ENCODE measurements at regions not wholly inside any gene's neighbourhood (a gene's known extent, or its start where the extent isn't known, plus 50 kb on each side); places are given as distances from the start of the nearest gene placed in this dataset.

DNA sequence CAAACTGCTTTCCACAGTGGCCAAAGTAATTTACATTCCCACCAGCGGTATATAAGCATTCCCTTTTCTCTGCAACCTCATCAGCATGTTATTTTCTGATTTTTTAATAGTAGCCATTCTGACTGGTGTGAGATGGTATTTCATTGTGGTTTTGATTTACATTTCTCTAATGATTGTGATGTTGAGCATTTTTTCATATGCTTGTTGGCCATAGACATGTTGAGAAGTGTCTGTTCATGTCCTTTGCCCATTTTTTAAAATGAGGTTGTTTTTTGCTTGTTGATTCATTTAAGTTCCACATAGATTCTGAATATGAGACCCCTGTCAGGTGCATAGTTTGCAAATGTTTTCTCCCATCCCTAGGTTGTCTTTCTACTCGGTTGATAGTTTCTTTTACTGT lies 254.5 kb upstream of the MPDZ start:
- no peak for FAIRE-seq

GRCh38 chr9:13532407-13532806 lies 252.9 kb upstream of the MPDZ start:
- FAIRE-seq: no peak

DNA sequence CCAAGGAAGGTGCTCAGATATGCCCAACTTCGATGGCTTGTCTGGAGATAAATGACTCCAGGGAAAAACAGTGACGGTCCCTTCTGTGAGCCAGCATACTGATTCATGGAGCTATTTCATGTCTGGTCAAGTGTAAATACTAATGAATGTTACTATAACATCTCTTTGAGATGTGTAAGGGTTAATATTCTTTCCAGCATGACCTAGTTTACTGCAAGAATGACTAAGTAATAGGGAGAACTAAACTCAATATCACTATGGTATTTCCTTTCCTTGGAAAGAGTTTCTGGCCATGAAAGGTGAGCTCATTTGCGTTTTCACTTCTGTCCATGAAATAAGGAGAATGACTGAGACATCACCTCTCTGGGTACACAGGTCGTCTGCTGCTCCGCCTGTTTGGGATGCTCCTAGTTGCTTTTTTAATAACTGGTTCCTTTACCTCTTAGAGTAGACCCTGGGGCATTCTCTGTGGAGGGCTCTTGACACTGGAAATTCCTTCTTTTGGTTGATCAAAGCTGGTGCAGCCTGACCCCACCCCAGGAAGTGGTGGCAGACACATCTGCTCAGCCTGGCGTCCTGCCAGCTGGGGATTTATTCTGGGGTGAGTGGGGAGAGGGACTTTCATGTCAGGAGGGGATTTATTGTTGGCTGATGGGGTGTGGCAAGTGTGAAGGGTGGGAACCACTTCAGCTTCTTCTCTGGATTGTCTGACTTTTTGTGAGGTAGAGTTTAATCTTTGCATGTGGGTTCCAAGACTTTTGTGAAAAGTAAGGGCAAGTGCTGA lies 250.0 kb upstream of the MPDZ start:
- FAIRE-seq: no peak

GRCh38 chr9:13524245-13524644 lies 244.8 kb upstream of the MPDZ start:
- no peak for FAIRE-seq

DNA sequence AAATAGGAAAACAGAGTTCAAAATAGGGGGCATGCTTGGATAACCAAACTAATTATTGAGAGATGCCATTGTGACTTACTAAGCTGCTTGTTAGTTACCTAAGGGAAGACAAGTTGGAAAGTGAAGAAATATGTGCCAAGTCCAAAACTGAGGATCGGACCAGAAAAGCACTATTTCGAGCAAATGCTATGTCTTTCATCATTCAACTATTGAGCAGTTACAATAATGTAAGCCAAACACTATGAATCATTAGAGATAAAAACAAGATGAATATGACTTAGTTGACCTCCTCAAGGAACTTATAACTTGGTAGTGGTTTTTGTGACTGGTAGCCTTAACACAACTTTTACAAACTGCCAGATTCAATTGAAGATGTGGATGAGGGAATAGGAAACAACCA lies 240.6 kb upstream of the MPDZ start:
- no peak for FAIRE-seq

- FAIRE-seq: no peak
Observed at GRCh38 chr9:13513716-13514444, 234.4 kb upstream of the MPDZ start.

DNA sequence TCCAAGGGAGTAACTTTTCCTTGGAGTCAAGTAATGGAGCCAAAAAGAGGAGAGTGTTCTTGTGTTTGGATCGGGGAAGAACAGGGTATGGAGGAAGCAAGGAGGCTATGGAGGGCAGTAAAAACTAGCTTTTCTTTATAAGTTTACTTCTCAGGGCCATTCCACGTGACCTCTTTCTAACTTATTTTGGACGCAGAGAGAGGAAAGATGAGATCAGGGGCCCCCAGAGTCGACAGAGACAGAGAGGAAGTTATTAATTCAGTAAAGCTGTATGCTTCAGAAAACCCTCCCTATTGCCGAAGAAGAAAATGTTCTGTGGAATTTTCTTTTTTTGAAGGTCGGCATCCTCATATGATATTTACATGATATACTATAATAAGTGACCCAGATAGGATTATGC lies 233.8 kb upstream of the MPDZ start:
- FAIRE-seq: no peak

- FAIRE-seq: no peak
Observed at GRCh38 chr9:13508681-13509080, 229.2 kb upstream of the MPDZ start.

- no peak for FAIRE-seq
Observed at GRCh38 chr9:13508086-13508485, 228.6 kb upstream of the MPDZ start.

GRCh38 chr9:13505797-13506196 lies 226.3 kb upstream of the MPDZ start:
- FAIRE-seq: no peak

DNA sequence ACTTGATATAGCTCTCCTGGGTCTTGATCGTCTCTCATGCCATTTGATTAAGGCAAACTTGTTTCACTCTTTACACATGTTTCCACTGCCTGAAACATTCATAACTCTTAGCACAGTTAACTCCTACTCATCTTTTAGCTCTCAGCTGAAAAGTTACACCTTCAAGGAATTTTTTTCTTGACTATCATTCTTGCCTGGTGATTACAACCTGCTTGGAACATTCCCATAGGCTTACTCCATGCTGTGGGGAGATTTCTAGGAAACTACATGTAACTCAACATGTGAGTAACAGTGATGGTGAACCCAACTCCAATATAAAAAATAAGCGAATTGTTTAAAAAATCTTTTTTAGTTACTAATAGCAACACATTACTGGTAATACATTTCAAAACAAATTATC lies 224.1 kb upstream of the MPDZ start:
- no peak for FAIRE-seq

DNA sequence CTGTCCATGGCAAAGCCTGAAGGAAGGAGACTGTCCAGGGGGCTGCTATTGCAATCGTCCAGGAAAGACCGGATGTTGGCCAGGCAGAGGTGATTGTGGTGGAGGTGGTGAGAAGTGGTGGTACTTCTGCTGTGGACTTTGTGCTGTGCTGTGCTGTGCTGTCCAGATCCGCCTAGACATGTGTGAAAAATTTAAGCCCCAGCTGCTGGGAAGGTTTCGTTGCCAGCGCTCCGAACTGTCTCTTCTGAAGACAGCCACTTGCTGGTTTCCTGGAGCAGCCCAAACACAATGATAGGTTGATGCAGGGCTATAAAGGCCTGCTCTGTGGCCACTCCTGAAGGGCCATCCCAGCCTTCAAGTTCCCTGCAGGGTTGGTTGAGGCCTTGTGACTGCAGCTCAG lies 223.0 kb upstream of the MPDZ start:
- FAIRE-seq: no peak

- no peak for FAIRE-seq
Observed at GRCh38 chr9:13501018-13501417, 221.5 kb upstream of the MPDZ start.

DNA sequence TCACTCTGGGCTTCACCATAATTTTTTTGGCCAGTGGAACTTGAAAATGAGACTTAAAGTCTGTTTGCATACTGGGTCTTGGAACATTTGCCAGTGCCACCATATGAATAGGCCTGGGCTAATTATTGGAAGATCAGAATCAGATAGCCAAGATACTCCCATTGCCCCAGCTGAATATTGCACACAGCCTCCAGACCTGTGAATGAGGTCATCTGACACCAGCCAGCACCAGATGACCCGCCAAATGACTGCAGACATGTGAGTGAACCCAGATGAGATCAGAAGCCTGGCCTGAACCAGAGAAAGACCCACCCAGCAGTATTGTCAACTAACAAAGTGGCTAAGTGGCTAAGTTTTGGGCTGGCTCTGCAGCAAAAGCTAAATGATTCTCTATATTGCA lies 220.5 kb upstream of the MPDZ start:
- FAIRE-seq: no peak

GRCh38 chr9:13493697-13494096 lies 214.2 kb upstream of the MPDZ start:
- FAIRE-seq: no peak

DNA sequence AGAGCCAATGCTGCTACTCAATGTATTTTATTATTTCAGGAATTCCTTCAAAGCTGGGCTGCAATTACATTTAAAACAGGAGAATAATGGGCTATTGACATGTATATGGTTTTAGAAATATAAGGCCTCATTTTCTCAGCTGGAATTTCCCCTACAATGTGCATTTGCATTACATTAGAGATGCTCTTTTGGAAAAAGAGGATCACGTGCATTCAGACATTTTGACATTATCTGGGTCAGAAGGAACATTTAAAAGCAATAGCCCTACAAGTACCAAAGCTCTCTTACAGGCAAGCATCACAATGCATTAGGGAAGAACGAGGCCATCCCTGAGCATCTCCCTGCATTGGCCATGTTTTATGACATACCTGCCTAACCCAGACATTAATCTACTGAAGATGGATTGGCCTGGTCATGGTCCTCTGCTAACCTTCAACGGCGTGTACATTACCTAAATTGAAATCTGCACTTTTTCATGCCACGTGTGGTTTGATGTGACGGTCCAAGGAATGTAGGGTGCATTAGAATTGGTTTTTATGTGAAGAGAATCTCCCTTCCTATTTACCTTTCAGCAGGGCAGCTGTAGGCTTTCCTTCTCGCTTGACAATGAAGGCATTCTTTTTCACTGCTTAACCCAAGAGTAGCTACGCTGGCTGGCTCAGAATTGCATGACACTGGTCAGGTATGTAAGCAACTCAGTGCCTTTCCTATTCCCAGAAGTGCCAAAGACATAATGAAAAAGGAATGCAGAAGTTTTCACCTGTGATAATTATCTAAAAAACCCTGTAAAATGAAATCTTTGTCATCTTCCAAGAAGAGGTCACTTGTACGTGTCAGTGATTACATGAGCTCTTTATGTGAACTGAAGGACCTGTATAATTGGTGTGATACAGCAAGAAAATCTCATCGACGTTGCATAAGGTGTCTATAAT lies 212.3 kb upstream of the MPDZ start:
- FAIRE-seq: no peak

- no peak for FAIRE-seq
Observed at GRCh38 chr9:13491138-13491492, 211.6 kb upstream of the MPDZ start.

DNA sequence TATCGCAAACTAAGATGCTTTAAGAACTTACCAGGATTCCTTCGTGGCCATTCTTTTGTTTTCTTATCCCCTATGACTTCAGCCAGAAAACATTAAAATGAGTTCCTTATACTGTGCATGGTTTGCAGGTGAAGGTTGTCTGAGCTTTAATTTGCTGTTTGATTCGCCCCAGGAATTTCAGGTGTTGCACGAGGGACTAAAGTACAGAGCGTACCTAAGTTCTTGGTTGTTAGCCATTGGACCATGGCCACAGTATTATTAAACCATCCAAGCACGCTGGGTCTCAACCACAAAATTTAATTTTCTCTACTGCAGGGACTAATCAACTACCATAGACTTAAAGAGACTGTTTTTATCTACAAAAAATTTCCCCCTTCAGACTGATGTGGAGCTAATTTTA lies 208.4 kb upstream of the MPDZ start:
- FAIRE-seq: no peak

- no peak for FAIRE-seq
Observed at GRCh38 chr9:13487498-13487897, 208.0 kb upstream of the MPDZ start.

DNA sequence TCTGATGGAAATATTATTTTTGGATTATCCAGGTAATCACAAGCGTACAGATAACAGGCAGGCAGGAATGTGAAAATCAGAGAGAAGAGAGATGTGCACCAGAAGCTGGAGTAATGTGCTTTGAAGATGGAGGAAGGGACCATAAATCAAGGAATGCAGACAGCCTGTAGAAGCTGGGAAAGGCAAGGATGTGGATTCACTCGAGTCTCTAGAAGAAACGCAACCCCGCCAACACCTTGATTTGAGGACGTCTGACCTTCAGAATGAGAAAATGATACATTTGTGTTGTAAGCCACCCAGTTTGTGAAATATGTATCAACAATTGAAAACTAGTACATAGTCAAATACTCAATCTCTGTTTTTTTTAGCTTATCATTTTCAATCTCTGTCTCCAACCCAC lies 207.6 kb upstream of the MPDZ start:
- FAIRE-seq: no peak

DNA sequence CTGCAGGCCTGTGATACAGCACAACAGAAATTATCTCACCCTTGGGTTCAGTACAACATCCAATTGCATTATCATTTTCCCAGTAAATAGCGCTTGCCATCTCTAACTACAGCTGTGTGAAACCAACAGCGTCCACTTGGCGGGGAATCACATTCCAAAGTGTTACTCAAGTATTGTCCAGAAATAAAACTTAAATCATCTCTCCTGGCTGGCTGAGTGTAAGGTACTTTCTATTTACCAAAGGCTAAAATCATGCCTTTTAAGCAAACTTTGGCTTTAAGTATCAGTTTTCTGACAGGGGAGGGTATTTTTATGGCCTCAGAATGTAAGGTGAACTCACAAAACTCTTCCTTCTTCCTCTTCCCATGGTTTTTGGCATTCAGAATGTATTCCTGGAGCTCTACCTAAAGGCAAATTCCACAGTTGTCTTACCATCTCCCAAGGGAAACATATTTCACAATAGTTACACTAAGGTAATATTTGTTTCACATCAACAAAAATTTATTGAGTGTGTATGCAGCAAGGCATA lies 205.6 kb upstream of the MPDZ start:
- FAIRE-seq: no peak

- no peak for FAIRE-seq
Observed at GRCh38 chr9:13484186-13484585, 204.7 kb upstream of the MPDZ start.

DNA sequence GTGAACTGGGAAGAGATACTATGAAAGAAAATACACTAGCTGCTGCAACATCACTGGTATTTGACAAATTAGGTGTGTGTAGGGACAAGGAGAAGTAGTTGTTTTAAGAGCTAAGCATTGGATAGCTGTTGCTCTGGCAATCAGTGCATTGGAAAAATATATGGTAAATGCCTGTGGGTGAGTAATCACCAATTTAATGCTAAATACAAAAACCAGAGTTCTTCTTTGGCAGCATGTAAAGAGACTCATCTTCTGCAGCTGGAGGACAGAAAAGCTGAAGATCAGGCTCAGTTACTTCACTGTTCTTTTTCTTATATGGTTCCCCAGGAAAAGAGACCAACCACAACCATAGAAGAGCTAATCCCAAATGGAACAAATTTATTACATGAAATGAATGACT lies 201.8 kb upstream of the MPDZ start:
- no peak for FAIRE-seq

Data from colon (tissue), 2 donors.